GM04503 (cell line): ENCODE measurements at regions not wholly inside any gene's neighbourhood (a gene's known extent, or its start where the extent isn't known, plus 50 kb on each side); places are given as distances from the start of the nearest gene placed in this dataset.

Experiments
- DNase-seq: peaks from one replicate; pipeline ENCODE4 v3.0.0-alpha.2; 2012; ENCODE audit warnings: low read depth

DNA sequence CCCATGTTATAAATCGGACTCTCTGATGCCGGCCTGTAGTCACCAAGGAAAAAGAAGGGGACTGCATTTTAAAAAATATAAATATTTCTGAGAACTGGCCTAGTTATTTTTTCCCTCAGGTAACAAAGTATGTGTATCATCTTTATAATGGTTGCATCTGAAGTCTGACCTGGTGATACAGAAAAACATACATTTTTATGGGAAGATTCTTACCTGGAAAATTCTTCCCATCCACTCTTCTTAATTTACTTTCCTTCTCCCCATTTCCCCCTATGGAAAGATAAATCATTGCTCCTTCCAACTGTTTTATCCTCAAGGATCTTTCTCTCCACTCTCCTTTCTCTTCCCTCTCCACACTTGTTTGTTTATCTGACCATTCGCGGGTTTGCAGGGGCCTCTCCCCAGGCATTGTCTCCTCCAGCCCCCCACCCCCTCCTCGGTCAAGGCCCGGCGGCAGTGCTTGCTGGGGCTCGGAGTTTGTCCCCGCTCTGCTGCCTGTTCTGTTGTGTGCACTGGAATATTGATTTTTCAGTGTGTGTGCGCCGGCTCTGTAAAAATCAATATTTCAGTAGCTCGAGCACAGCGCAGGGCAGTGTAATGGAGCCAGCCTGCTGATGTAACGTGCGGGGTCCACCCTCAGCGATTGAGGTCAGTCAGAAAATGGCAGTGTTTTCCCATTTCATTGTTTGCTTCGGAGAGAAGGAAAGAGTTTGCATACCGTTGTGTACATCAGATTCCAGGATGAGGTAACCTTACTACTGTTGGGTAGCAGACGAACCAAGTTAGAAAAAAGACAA lies 199.5 kb upstream of the NFE2L3 start:
- no peak for DNase-seq

DNA sequence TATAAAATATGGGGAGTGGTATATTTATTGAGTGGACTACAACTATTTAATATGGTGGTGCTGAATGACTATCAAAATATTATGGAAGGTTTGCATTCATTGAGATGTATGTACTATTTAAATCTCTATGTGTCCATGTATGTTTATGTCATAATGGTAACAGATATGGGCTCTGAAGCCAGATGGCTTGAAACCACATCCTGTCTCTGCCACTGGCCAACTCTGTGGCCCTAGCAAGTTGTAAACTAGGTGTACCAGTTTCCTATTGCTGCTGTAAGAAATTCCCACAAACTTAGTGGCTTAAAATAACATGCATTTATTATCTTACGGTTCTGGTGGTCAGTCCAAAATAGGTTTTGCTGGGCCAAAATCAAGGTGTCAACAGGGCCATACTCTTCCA lies 198.1 kb upstream of the NFE2L3 start:
- no peak for DNase-seq

DNA sequence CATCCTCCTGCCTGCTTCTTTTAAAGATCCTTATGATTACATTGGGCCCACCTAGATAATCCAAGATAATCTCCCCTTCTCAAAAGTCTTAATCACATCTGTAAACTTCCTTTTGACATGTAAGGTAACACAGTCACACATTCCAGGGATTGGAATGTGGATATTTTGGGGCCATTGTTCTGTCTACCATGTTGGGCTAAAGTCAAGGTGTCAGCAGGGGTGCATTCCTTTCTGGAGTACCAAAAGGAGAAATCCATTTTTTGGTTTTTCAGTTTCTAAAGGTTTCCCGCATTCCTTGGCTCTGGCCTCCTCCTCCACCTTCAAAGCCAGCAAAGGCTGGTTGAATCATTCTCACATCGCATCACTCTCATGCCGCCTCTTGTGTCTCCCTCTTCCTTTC lies 197.6 kb upstream of the NFE2L3 start:
- DNase-seq: no peak

DNA sequence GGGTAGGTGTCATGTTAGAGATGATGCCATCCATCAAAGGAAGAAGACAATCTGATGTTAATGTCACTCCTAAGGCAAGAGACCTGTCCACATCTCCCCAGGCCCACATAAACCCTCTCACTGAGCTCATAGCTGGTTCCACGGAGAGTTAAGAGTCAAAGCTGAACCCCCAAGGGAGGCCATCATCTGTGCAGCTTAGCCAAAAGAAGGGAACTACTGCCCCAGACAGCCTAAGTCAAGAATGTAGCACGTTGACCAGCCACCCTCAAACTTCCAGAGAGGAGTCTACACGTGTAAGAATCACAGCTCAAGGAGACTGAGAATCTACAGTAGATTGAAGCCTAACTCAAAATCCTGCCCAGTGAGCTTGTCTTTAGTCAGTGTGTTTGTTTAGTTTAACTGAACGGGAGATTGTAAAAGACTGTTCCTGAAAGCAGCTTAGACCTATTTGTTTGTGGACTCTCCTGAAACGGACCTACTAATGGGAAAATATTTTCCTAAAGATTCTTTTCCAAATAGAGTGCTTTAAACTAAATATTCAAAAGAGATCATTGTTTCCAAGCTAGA lies 192.7 kb upstream of the NFE2L3 start:
- DNase-seq: no peak

DNA sequence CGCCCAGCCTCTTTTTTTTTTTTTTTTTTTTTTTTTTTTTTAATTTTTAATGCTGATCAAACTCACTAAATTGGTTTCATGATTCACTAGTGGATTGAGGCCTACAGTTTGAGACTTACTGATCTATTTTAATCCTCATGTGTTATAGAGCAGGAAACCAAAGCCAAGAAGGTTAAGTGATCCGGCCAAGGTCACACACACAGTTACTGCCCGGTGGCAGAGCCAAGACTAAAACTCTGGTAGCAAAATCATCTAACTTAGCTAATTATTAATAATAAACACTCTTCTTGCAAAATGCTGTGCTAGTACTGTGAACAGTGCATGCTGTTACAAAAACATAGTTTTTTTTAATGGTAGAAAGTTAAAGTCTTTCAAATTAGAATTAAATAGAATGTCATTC lies 188.3 kb upstream of the NFE2L3 start:
- DNase-seq: no peak

DNA sequence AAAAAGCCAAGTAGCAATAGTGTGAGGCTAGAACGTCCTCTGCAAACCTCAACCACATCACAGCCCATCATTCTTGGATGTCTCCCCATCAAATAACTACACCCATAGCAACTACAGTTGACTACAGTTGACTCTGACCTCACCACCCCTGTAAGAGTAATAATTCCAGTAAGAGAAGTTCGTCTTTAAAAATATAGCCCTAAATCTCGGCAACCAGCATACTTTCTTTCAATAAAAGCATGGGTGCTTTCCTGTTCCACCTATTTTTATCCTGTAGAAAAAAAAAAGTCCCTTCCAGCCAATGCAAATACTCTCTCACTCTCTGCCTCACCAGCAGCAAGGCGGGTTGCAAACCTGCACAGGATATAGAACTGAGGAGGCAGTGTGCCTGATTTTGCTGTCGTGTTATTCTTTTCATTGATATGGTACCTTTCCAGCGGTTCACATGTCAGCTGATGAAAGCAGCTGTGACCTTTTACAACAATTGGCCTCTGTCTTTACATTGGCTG lies 187.5 kb upstream of the NFE2L3 start:
- DNase-seq: no peak

DNA sequence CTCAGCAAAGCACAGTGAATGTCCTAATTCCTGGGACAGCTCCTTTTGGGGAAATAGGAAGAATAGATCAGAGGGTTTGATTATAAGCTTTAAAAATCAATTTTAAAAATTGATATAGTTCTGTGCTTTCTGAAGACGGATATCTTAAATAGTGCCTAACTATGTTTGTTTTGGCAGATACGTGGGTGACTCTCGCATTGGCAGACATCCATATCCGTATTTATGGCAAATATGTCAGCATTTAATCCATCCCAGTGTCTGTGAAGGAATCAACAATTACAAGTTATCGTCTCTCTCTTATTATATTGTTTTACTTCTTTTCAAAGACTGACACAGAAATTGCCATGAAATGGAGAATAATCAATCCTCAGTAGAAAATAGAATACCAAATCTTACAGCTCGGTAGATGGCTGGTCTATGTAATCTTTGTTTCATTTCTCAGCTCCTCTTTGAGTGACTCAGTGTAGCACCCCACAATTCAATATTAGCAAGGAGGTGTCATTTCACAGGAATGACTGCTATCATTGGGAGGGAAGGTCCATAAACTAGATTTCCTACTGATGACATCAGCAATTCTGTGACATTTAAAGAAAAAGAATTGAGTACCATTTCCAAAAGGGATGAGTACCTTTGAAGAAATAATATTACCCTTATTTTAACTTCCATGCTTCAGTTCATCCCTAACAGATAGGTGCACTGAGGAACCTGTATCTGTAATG lies 186.4 kb upstream of the NFE2L3 start:
- DNase-seq: no peak

DNA sequence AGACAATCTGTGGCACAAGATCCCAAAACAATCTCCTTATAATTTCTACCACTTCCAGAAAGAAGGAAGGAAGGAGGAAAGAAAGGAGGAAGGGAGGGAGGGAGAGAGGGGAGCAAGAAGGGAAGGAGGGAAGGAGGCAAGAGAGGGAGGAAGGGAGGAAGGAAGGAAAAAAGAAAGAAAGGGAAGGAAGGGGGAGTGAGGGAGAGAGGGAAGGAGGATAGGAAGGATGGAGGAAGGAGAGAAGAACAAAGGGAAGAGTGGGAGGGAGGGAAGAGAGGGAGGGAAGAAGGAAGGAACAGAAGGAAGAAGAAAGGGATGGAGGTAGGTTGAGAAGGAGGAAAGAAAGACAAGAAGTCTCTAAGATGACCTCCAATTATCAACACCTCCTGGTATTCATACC lies 185.5 kb upstream of the NFE2L3 start:
- no peak for DNase-seq

DNA sequence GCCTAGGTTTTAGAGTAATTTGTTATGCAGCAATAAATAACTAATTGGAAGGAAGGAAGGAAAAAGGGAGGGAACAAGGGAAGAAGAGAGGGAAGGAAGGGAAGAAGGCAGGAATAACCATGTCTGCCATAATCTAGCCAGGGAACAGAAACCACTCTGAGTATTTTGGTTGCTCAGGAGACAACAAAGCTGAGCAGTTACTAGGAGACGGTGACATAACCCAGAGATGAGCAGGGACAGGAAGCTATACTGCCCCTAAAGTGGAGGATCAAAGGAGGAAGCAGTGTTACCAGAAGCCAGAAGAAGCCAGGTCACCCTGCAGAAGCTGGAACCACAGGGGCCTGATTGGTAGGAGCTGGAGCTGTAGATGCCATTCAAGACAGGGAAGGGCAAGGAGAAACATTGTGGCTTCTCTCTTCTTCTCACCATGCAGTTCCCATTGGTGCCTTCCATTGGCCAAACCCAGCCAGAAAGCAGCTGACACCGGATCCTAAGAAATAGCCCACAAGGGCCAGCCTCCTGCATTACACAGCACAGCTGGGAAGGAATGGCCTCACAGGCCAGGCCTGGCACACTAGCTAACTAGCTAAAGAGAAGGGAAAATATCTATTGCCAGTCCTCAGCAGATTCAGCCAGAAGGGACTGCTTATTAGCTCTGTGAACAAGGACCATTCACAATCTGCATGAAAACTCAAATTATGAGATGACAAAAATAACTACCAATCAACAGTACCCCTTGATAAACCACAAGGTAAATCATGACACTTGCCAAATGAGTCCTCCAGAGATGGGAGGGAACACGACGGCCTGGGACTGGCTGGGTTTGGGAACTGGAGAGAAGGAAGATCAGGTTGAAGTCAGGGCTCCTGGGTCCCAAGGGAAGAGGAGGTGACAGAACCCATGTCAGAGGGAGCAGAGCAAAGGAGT lies 184.5 kb upstream of the NFE2L3 start:
- no peak for DNase-seq

DNA sequence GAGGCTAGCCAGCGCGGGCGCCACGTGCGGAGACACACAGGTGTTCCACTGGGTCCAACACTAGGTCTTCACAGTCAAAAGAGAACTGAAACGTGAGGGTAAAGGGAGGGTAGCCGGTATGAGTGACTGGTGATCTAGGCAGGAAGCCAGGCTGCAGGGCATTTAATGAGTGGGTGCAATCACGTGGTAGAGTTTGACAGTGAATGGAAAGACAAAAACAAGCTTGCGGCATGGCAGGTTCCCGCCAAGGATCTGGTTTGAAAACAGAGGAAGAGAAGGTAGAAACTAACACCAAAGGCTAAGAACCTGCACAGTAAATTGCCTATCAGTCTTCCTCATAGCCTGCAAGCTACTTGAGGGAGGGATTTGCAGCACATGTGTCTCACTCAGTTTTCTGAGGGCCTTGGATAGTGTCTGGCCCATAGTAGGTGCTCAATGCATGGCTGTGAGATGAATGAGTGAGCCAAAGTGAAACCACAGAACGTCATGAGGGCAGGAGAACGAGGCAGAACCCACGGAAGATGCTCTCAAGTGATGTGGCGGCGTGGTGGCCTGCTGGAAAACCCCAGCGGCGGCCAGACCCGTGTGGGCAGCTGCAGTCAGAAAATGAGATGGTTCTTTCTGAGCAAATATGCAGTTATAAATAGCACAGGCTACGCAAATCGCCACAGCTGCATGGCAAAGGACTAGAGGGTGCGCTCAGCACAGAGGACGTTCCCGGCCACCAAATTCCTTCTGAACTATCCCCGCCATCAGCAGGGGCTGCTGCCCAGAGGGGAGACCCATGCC lies 183.6 kb upstream of the NFE2L3 start:
- DNase-seq: no peak

DNA sequence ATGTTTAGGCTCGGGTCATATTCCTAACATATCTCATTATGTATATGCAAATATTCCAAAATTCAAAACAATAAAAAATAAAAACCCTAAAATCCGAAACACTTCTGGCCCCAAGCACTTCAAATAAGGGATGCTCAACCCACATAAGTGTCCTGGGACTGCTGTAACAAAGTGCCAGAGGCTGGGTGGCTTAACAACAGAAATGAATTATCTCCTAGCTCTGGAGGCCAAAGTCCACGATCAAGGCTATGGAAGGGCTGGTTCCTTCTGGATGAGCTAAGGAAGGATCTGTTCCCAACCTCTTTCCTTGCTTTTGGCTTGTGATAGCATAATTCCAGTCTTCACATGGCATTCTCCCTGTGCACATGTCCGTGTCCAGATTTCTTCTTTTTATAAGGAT lies 181.6 kb upstream of the NFE2L3 start:
- no peak for DNase-seq

DNA sequence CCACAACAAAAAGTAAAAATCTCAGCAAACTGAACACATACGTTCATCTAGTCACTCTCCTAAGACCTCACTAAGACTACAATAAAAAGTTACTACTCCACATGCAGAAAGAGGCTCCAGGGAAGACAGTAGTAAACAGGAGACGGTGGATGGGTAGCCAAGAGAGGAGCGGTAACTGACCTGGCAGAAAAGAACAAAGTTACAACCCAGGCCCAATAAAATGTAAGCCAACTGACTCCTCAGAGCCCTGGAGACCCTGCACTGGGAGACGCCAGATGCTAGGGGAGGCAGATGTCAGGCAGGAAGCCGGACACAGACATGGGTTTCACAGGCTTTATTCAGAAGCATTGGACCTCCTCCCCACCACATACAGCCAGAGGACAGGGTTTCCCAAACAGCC lies 181.1 kb upstream of the NFE2L3 start:
- DNase-seq: no peak

DNA sequence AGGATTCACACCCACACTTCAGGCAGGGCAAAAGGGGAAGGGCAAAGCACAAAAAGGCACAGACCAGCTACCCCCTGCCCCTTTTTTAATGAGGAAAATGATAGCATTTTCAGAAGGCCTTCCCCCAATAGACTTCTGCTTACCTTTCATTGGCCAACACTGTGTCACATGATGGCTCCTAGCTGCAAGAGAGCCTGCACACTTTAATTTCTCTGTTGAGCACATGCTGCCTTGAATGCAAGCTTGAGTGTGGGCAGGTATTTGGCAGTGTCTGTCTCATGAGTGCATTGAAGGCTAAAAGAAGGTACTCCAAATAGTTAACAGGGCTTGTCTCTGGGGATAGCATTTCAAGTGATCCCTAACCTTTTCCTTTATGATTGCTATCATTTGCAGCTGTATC lies 175.4 kb upstream of the NFE2L3 start:
- DNase-seq: no peak

DNA sequence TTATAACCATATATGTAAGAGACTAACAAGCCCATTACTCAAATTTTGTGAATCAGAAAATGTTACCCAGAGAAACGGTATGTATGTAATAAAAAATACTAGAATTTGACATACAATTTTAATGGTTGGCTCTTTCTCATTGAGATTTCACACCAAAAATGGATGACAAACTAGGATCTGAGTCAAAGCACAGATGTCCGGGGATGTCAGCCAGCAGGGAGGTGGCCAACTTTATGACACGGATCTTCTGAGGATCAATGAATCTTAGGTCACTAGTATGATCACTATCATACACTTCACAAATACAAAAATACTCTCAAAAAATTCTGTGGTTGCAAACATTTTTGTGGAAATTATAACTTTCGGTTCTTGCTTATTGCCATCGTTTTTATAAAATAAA lies 173.5 kb upstream of the NFE2L3 start:
- no peak for DNase-seq

DNA sequence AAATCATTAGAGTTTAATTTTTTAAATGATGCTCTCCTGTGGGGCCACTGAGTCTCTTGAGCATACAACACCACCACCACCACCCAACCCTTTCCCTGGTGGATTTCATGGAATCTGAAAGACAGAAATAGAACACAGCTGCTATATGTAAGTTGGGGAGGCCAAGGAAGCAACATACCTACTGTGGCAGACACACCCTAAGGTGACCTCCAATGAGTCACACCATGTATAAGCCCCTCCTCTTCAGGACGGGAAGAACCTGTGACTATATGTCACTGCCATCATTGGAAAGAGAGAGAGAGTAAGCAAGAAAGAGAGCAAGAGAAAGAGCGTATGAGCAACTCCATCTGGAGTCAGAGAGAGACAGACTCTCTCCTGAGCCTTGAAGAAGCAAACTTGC lies 172.4 kb upstream of the NFE2L3 start:
- no peak for DNase-seq

DNA sequence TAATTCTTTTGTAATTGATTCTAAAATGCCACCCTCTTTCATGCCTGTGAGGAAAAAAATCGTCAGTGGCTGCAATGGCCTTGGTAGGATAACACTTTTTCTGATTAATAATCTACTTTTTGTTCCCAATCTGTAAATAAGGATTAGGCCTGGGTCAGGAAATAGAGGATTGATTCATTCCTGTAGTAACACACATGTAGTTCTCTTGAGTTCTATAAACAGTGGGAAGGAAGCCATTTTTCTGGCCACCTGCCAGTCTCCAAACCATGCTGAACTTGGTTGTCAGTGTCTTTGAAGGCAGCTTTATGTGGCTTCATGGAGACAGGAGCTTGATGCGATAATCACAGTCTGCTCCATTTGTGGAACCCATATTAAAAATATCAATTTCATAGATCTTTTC lies 169.3 kb upstream of the NFE2L3 start:
- no peak for DNase-seq

DNA sequence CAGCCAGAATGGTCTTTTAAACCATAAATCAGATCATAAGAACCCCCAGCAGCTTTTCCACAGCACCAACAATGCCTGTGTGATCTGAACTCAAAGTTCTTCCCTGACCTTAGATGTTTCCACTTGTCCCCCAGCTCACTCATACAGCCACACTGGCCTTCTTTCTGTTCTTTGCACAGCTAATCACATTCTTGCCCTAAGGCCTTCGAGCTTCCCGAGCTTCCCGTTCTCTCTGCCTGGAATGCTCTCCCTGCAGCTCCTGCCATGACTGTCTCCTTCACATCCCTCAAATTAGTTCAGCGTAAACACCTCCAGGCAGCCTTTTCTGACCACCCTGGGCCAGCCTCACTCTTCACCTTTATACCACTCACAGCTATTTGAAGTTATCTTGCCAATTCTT lies 166.8 kb upstream of the NFE2L3 start:
- no peak for DNase-seq

DNA sequence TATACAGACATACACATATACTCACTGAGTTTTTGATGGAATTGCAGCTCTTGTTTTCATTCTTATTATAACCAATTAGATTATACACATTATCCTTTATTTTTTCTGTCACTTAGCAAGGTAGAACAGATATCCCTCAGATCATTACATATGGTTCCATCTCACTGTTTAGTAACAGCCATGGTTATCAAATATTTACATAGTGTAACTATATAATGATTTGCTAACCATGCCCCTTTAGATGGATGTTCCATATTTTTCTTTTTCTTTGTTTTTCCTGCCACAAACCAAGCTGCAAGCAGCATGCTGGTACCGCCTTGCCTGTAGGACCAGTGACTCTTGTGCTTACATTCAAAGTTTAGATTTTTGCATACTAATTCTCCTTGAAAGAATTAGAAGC lies 163.4 kb upstream of the NFE2L3 start:
- DNase-seq: no peak

DNA sequence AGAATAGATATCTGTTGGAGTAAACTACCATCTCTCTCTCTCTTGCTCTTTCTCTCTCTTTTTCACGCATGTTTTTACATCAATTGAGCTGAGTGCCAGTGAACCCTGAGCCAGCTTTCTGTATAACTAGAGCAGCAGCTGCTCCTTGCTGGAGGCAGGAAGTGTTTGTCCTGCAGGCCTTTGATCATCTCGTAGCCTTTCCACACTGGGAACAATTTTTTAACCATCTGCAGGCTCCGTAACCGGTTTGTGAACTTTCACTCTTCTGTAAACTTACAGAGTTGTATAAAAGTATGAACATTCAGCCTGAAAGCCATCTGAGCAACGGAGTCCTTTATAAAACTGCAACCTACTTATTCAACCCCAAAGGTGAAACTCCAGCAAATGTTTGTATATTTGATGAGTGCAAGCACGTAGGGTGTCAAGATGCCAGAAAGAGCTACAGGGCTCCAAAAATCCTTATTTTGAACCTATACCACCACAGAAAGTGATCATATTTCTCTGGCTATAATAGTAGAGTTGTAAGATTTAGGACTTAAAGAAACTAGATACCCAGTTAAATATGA lies 162.8 kb upstream of the NFE2L3 start:
- no peak for DNase-seq

DNA sequence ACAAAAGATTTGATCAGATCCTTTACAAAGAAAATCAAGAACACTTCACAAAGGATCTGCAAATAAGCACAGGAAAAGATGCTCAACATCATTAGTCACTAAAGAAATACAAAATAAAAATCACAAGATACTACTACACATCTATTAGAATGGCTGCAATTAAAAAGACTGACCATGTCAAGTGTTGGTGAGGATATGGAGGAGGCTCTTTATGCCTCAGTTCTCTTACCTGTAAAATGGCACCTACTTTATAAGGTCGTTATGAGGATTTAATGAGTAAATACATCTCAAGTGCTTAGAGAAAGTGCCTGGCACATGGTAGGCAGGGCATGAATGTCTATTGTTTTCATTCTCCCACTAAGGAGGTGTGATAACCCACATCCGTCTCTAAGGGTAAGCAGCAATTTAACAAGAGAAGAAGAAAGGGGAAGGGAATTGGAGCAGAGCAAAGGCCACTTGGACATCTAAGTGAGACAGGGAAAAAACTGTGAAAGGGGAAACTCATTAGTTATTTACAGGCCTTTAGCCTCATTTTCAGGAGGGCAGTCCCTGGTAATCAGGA lies 157.5 kb upstream of the NFE2L3 start:
- no peak for DNase-seq

DNA sequence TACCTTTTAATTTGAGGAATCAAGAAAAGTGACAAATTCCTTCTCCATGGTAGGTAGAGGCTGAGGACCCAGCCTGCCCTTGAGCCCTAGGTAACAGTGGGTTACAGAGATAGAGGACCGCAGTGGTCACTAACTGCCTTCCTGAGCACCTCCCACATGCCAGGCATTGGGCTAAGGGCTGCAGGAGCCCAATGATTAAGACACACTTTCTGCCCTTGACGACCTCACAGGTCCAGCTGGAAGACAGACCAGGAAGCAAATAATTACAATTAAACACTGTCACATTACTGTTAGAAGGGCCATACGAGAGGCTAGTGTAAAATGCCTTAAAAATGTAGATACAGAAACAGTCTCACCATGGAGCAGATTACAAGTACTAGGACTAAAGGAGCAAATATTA lies 156.8 kb upstream of the NFE2L3 start:
- no peak for DNase-seq
